DMS153 treated with DMSO at 0.1 percent for 48 hours (cell line): ENCODE measurements at regions not wholly inside any gene's neighbourhood (a gene's known extent, or its start where the extent isn't known, plus 50 kb on each side); places are given as distances from the start of the nearest gene placed in this dataset.
"Not testable (repeated sequence)": the region's sequence is repeated elsewhere in the genome, so short reads cannot be mapped to it uniquely, and the experiment has no call there.

ENCODE experiments used
- DNase-seq: peaks from one replicate; lab custom pipeline; 2025; ENCODE audit not compliant: unreplicated experiment; lab: John Stamatoyannopoulos, UW

GRCh38 chr2:176790468-176790867 lies 422.1 kb upstream of the HNRNPA3 start:
- no peak for DNase-seq

- DNase-seq, result no peak
Observed at GRCh38 chr2:176793792-176794191, 418.8 kb upstream of the HNRNPA3 start.

- no peak for DNase-seq
Observed at GRCh38 chr2:176794392-176794791, 418.2 kb upstream of the HNRNPA3 start.

GRCh38 chr2:176795823-176796222 lies 416.8 kb upstream of the HNRNPA3 start:
- no peak for DNase-seq

- DNase-seq, result not testable (repeated sequence)
Observed at GRCh38 chr2:176796677-176797076, 415.9 kb upstream of the HNRNPA3 start.

GRCh38 chr2:176804392-176804791 lies 408.2 kb upstream of the HNRNPA3 start:
- peak; percentile 45 for DNase-seq

GRCh38 chr2:176805345-176805744 lies 407.2 kb upstream of the HNRNPA3 start:
- no peak for DNase-seq

GRCh38 chr2:176812246-176812775 lies 400.3 kb upstream of the HNRNPA3 start:
- DNase-seq, result peak; percentile 95

- DNase-seq, result no peak
Observed at GRCh38 chr2:176813156-176813555, 399.4 kb upstream of the HNRNPA3 start.

- no peak for DNase-seq
Observed at GRCh38 chr2:176813621-176814049, 399.0 kb upstream of the HNRNPA3 start.

GRCh38 chr2:176814274-176814673 lies 398.3 kb upstream of the HNRNPA3 start:
- no peak for DNase-seq

GRCh38 chr2:176814740-176815367 lies 397.7 kb upstream of the HNRNPA3 start:
- DNase-seq, result peak; percentile 29

- no peak for DNase-seq
Observed at GRCh38 chr2:176817061-176817565, 395.5 kb upstream of the HNRNPA3 start.

GRCh38 chr2:176818076-176818475 lies 394.5 kb upstream of the HNRNPA3 start:
- no peak for DNase-seq

- no peak for DNase-seq
Observed at GRCh38 chr2:176818617-176819016, 394.0 kb upstream of the HNRNPA3 start.

GRCh38 chr2:176819306-176819705 lies 393.3 kb upstream of the HNRNPA3 start:
- no peak for DNase-seq

- DNase-seq, result no peak
Observed at GRCh38 chr2:176820371-176820932, 392.1 kb upstream of the HNRNPA3 start.

- no peak for DNase-seq
Observed at GRCh38 chr2:176821350-176821749, 391.2 kb upstream of the HNRNPA3 start.

- DNase-seq, result no peak
Observed at GRCh38 chr2:176822060-176822459, 390.5 kb upstream of the HNRNPA3 start.

GRCh38 chr2:176826356-176826755 lies 386.2 kb upstream of the HNRNPA3 start:
- DNase-seq, result no peak

GRCh38 chr2:176826984-176827668 lies 385.5 kb upstream of the HNRNPA3 start:
- no peak for DNase-seq

- DNase-seq, result peak; percentile 41
Observed at GRCh38 chr2:176830362-176830761, 382.2 kb upstream of the HNRNPA3 start.
